K562 (cell line): ENCODE measurements at regions not wholly inside any gene's neighbourhood (a gene's known extent, or its start where the extent isn't known, plus 50 kb on each side); places are given as distances from the start of the nearest gene placed in this dataset.

Experiments used
- ARNT ChIP-seq, 2 experiments: fragments of 450-650 bp; IDR thresholded peaks; 2 replicates each; pipeline ENCODE4 v1.6.1; 2016; ENCODE audit warnings: mild to moderate bottlenecking in 1 of 2
- HNRNPLL ChIP-seq: fragments of 200-400 bp; formaldehyde crosslinking; IDR thresholded peaks from 2 replicates; pipeline ENCODE4 v1.6.1; 2017; ENCODE audit warnings: low read length, low read depth, mild to moderate bottlenecking; ENCODE audit not compliant: poor library complexity, severe bottlenecking
- ZNF175 ChIP-seq: fragments of 200-800 bp; sonication (Bioruptor generic); IDR thresholded peaks from 2 replicates; pipeline ENCODE4 v1.6.1; 2016; ENCODE audit warnings: low read depth, mild to moderate bottlenecking, missing genetic modification characterization, missing compliant biosample characterization

GRCh38 chr4:138393886-138394610 lies 151.9 kb upstream of the SLC7A11 start:
- TF ChIP-seq ARNT (IDR thresholded peaks at IDR 0.05) (no peak), HNRNPLL (no peak), ZNF175 (no peak)
